Astrocyte (in vitro differentiated cells and primary cell): ENCODE measurements at regions not wholly inside any gene's neighbourhood (a gene's known extent, or its start where the extent isn't known, plus 50 kb on each side); places are given as distances from the start of the nearest gene placed in this dataset.

Source experiments
- DNase-seq: peaks from one replicate; pipeline ENCODE4 v3.0.0-alpha.2; 2010; ENCODE audit warnings: low read depth
- FAIRE-seq: peaks from 2 replicates; lab custom pipeline; 2011; peaks lifted over from hg19 to GRCh38; lab: Jason Lieb, UNC
- H2AFZ ChIP-seq: 2 replicates; pipeline ENCODE4 v1.6.0; 2012; ENCODE audit warnings: low read depth, low read length, inconsistent platforms
- H3K27ac ChIP-seq: 2 replicates; pipeline ENCODE4 v1.5.1; 2011; ENCODE audit warnings: low read depth, low read length, inconsistent platforms
- H3K27me3 ChIP-seq: 2 replicates; pipeline ENCODE4 v1.6.0; 2011; ENCODE audit warnings: low read length, inconsistent platforms; ENCODE audit not compliant: insufficient read depth
- H3K36me3 ChIP-seq: 2 replicates; pipeline ENCODE4 v1.5.1; 2011; ENCODE audit warnings: low read length, inconsistent platforms; ENCODE audit not compliant: insufficient read depth
- H3K4me1 ChIP-seq: 2 replicates; pipeline ENCODE4 v1.5.1; 2011; ENCODE audit warnings: low read length, inconsistent platforms; ENCODE audit not compliant: insufficient read depth
- H3K4me2 ChIP-seq: 2 replicates; pipeline ENCODE4 v1.6.0; 2012; ENCODE audit warnings: low read length, inconsistent platforms
- H3K4me3 ChIP-seq: 2 replicates; pipeline ENCODE4 v1.5.1; 2011; ENCODE audit warnings: low read depth, mild to moderate bottlenecking, low read length, inconsistent platforms; ENCODE audit not compliant: insufficient read depth
- H3K79me2 ChIP-seq: 2 replicates; pipeline ENCODE4 v1.6.0; 2012; ENCODE audit warnings: mild to moderate bottlenecking, low read length, inconsistent platforms; ENCODE audit not compliant: insufficient read depth
- H3K9ac ChIP-seq: 2 replicates; pipeline ENCODE4 v1.6.0; 2012; ENCODE audit warnings: mild to moderate bottlenecking, low read length, inconsistent platforms
- H3K9me3 ChIP-seq: 2 replicates; pipeline ENCODE4 v1.5.1; 2012; ENCODE audit warnings: low read depth, mild to moderate bottlenecking, low read length, inconsistent platforms; ENCODE audit not compliant: insufficient read depth
- H4K20me1 ChIP-seq: 2 replicates; pipeline ENCODE4 v1.6.0; 2012; ENCODE audit warnings: low read length, inconsistent platforms; ENCODE audit not compliant: insufficient read depth
- H3K27ac Mint-ChIP-seq: one replicate; pipeline ENCODE4 v1.8.0; 2021; ENCODE audit warnings: mild to moderate bottlenecking, mixed read lengths; ENCODE audit not compliant: unreplicated experiment
- H3K27me3 Mint-ChIP-seq: one replicate; pipeline ENCODE4 v1.8.0; 2021; ENCODE audit warnings: low read depth, mixed read lengths; ENCODE audit not compliant: unreplicated experiment
- H3K36me3 Mint-ChIP-seq: one replicate; pipeline ENCODE4 v1.8.0; 2021; ENCODE audit warnings: low read depth, mixed read lengths; ENCODE audit not compliant: unreplicated experiment
- H3K4me1 Mint-ChIP-seq: one replicate; pipeline ENCODE4 v1.8.0; 2021; ENCODE audit warnings: low read depth, mixed read lengths; ENCODE audit not compliant: unreplicated experiment
- H3K4me3 Mint-ChIP-seq: one replicate; pipeline ENCODE4 v1.8.0; 2021; ENCODE audit warnings: mild to moderate bottlenecking, moderate library complexity, mixed read lengths; ENCODE audit not compliant: unreplicated experiment
- H3K9me3 Mint-ChIP-seq: one replicate; pipeline ENCODE4 v1.8.0; 2021; ENCODE audit warnings: mild to moderate bottlenecking, mixed read lengths; ENCODE audit not compliant: unreplicated experiment
- EZH2 ChIP-seq: IDR thresholded peaks from 2 replicates; pipeline ENCODE4 v1.6.1; 2012; ENCODE audit warnings: mild to moderate bottlenecking, low read length, inconsistent platforms; ENCODE audit not compliant: insufficient read depth
- TF ChIP-seq, protein P1 (sequence below): IDR thresholded peaks from 2 replicates; pipeline ENCODE4 v1.5.1; 2011; ENCODE audit warnings: low read depth, mild to moderate bottlenecking, inconsistent platforms, low read length, moderate library complexity; ENCODE audit not compliant: insufficient read depth

- no peak overlapping the region for H3K27ac Mint-ChIP-seq
- Histone ChIP-seq H3K79me2 (no peaks in the 10 kb centered on the region), H4K20me1 (no peaks in the 10 kb centered on the region), H3K36me3 (no peaks in the 10 kb centered on the region), H3K4me3 (no peak overlapping the region), H3K4me2 (no peak overlapping the region), H3K9ac (no peak overlapping the region), H3K4me1 (no peaks in the 10 kb centered on the region), H3K9me3 (no peaks in the 10 kb centered on the region), H2AFZ (no peak overlapping the region), H3K27me3 (no peaks in the 10 kb centered on the region), H3K27ac (no peak overlapping the region)
- no peaks in the 10 kb centered on the region for H3K9me3 Mint-ChIP-seq
- H3K4me3 Mint-ChIP-seq: no peak overlapping the region
- TF ChIP-seq EZH2: no peak
- TF ChIP-seq, protein P1, sequence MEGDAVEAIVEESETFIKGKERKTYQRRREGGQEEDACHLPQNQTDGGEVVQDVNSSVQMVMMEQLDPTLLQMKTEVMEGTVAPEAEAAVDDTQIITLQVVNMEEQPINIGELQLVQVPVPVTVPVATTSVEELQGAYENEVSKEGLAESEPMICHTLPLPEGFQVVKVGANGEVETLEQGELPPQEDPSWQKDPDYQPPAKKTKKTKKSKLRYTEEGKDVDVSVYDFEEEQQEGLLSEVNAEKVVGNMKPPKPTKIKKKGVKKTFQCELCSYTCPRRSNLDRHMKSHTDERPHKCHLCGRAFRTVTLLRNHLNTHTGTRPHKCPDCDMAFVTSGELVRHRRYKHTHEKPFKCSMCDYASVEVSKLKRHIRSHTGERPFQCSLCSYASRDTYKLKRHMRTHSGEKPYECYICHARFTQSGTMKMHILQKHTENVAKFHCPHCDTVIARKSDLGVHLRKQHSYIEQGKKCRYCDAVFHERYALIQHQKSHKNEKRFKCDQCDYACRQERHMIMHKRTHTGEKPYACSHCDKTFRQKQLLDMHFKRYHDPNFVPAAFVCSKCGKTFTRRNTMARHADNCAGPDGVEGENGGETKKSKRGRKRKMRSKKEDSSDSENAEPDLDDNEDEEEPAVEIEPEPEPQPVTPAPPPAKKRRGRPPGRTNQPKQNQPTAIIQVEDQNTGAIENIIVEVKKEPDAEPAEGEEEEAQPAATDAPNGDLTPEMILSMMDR: no peak
- no peaks in the 10 kb centered on the region for H3K27me3 Mint-ChIP-seq
- FAIRE-seq (no peak), DNase-seq (no peak)
- no peaks in the 10 kb centered on the region for H3K4me1 Mint-ChIP-seq
- no peaks in the 10 kb centered on the region for H3K36me3 Mint-ChIP-seq
Observed at GRCh38 chr5:92863666-92864065, 717.4 kb downstream of the NR2F1-AS1 start.

DNA sequence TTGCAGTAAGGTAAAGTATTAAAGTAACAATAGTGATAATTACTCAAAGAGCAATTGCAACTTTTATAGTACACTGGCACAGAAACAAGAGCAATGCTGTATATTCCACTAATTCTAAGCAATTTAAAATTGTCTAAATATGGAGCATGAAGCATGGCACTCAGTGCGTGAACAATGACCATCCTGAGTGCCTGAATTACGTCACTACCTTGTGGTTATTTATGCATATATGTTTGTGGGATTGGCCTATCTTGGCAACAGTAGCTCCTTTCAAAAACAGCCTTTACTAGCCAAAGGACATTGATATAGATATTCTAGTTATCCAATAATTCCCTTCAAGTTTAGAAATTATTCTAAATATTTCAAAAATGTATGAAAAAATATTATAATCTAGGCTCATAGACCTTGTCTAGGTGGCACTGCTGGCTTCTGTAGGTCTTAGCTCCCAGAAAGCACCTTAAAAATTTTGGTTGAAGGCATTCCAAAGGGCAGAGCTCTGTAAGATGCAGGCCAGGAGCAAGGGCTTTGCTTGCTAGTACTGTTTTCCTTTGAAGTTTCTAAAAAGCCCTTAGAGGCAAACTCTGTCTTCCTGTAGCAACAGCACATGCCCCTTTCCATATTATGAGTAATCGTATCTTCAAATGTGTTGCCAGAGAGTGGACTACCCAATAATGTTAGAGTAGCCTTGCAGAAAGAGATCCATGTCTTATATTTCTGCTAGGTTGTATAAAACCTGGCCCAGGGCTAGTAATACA is 719.3 kb downstream of the NR2F1-AS1 start:
- Mint-ChIP-seq H3K4me3 (no peak overlapping the region), H3K4me1 (no peaks in the 10 kb centered on the region), H3K9me3 (no peaks in the 10 kb centered on the region), H3K27ac (no peak overlapping the region), H3K27me3 (no peaks in the 10 kb centered on the region), H3K36me3 (no peaks in the 10 kb centered on the region)
- Histone ChIP-seq H3K9me3 (no peaks in the 10 kb centered on the region), H3K4me2 (no peak overlapping the region), H3K4me1 (no peaks in the 10 kb centered on the region), H4K20me1 (no peaks in the 10 kb centered on the region), H3K79me2 (no peaks in the 10 kb centered on the region), H3K36me3 (no peaks in the 10 kb centered on the region), H2AFZ (no peak overlapping the region), H3K27ac (no peak overlapping the region), H3K4me3 (no peak overlapping the region), H3K27me3 (no peaks in the 10 kb centered on the region), H3K9ac (no peak overlapping the region)
- no peak for FAIRE-seq
- DNase-seq: no peak
- TF ChIP-seq, protein P1: no peak
- TF ChIP-seq EZH2: no peak

- TF ChIP-seq, protein P1: no peak
- TF ChIP-seq EZH2: no peak
- Histone ChIP-seq H2AFZ (no peak overlapping the region), H3K4me3 (no peak overlapping the region), H3K36me3 (no peaks in the 10 kb centered on the region), H3K4me2 (no peak overlapping the region), H3K9me3 (no peaks in the 10 kb centered on the region), H3K9ac (no peak overlapping the region), H4K20me1 (no peaks in the 10 kb centered on the region), H3K27me3 (no peaks in the 10 kb centered on the region), H3K79me2 (no peaks in the 10 kb centered on the region), H3K27ac (no peak overlapping the region), H3K4me1 (no peaks in the 10 kb centered on the region)
- FAIRE-seq (no peak), DNase-seq (no peak)
- no peaks in the 10 kb centered on the region for H3K36me3 Mint-ChIP-seq
- H3K27ac Mint-ChIP-seq: no peak overlapping the region
- H3K27me3 Mint-ChIP-seq: no peaks in the 10 kb centered on the region
- no peaks in the 10 kb centered on the region for H3K9me3 Mint-ChIP-seq
- H3K4me1 Mint-ChIP-seq: no peaks in the 10 kb centered on the region
- no peak overlapping the region for H3K4me3 Mint-ChIP-seq
Observed at GRCh38 chr5:92860061-92860460, 721.0 kb downstream of the NR2F1-AS1 start.
